Vagina (tissue), 2 donors: ENCODE measurements at regions not wholly inside any gene's neighbourhood (a gene's known extent, or its start where the extent isn't known, plus 50 kb on each side); places are given as distances from the start of the nearest gene placed in this dataset.

Source experiments
- CTCF ChIP-seq, 3 experiments: fragments of 450-650 bp in 2 of 3; fragments of 200-600 bp in 1 of 3; sonication (generic) in 1 of 3; IDR thresholded peaks; one replicate each; pipeline ENCODE4 v1.5.1; 2017 to 2019; ENCODE audit warnings: antibody characterized with exemption in 3 of 3, mild to moderate bottlenecking in 2 of 3, moderate library complexity in 2 of 3
- POLR2A ChIP-seq, 2 donors: fragments of 450-650 bp; IDR thresholded peaks; one replicate each; pipeline ENCODE4 v1.6.1; 2017; ENCODE audit warnings: antibody characterized with exemption in 2 of 2, mild to moderate bottlenecking in 2 of 2, moderate library complexity in 2 of 2

GRCh38 chr15:96411056-96412031 lies 80.8 kb downstream of the NR2F2 start:
- TF ChIP-seq CTCF (IDR thresholded peaks at IDR 0.05) (no peak), POLR2A (IDR thresholded peaks at IDR 0.05) (no peak)
